Duodenal mucosa (tissue), 2 donors: ENCODE measurements at regions not wholly inside any gene's neighbourhood (a gene's known extent, or its start where the extent isn't known, plus 50 kb on each side); places are given as distances from the start of the nearest gene placed in this dataset.

Experiments
- H3K27ac ChIP-seq: one replicate; pipeline ENCODE4 v1.7.0; 2013; ENCODE audit warnings: low read depth, low read length
- H3K27me3 ChIP-seq, 2 donors: one replicate each; pipeline ENCODE4 v1.7.0; 2013; ENCODE audit warnings: low read length in 2 of 2, control low read depth in 1 of 2; ENCODE audit not compliant: insufficient read depth in 2 of 2, control insufficient read depth in 1 of 2
- H3K36me3 ChIP-seq, 2 donors: one replicate each; pipeline ENCODE4 v1.7.0; 2013; ENCODE audit warnings: low read length in 2 of 2, control low read depth in 1 of 2; ENCODE audit not compliant: insufficient read depth in 2 of 2, control insufficient read depth in 1 of 2
- H3K4me1 ChIP-seq, 2 donors: one replicate each; pipeline ENCODE4 v1.7.0; 2013; ENCODE audit warnings: low read length in 2 of 2, control low read depth in 1 of 2; ENCODE audit not compliant: insufficient read depth in 2 of 2, control insufficient read depth in 1 of 2
- H3K4me3 ChIP-seq, 2 donors: one replicate each; pipeline ENCODE4 v1.7.0; 2013; ENCODE audit warnings: low read length in 2 of 2, low read depth in 1 of 2
- H3K9ac ChIP-seq, 2 donors: one replicate each; pipeline ENCODE4 v1.7.0; 2013; ENCODE audit warnings: low read length in 2 of 2, low read depth in 1 of 2
- H3K9me3 ChIP-seq, 2 donors: one replicate each; pipeline ENCODE4 v1.7.0; 2013; ENCODE audit warnings: low read length in 2 of 2, control low read depth in 1 of 2; ENCODE audit not compliant: control insufficient read depth in 1 of 2

- Histone ChIP-seq H3K4me3 (no peak overlapping the region), H3K9me3 (peaks cover 32 to 33% of the 10 kb centered on the region in 2 donors), H3K4me1 (no peaks in the 10 kb centered on the region), H3K27me3 (no peaks in the 10 kb centered on the region), H3K9ac (no peak overlapping the region), H3K36me3 (no peaks in the 10 kb centered on the region), H3K27ac (no peak overlapping the region)
These were observed 976.4 kb upstream of the CDH9 start for GRCh38 chr5:28014779-28015178.

DNA sequence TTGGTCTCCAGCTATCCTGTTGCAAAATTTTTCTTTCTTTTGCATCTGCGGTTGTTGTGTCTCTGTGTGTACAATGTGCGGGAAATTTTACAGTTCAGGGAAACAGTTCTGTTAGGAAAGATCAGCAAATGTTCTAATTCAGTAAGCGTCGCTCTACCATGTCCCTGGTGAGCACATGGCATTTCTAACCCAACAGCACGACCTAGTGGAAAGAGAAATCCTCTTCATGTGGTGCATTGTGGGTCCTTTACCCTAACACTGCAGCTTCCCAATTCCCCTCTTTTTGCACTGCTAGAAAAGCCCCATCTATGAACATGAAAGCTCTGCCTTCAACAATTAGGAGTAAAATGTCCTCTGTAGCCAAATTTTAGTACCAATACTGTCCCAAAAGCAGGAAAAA is 974.2 kb upstream of the CDH9 start:
- H3K4me1 ChIP-seq = no peaks in the 10 kb centered on the region
- H3K36me3 ChIP-seq = no peaks in the 10 kb centered on the region
- H3K9ac ChIP-seq = no peak overlapping the region
- H3K9me3 ChIP-seq = peaks cover 33 to 50% of the 10 kb centered on the region in 2 donors
- H3K27me3 ChIP-seq = no peaks in the 10 kb centered on the region
- H3K4me3 ChIP-seq = no peak overlapping the region
- H3K27ac ChIP-seq = no peak overlapping the region

DNA sequence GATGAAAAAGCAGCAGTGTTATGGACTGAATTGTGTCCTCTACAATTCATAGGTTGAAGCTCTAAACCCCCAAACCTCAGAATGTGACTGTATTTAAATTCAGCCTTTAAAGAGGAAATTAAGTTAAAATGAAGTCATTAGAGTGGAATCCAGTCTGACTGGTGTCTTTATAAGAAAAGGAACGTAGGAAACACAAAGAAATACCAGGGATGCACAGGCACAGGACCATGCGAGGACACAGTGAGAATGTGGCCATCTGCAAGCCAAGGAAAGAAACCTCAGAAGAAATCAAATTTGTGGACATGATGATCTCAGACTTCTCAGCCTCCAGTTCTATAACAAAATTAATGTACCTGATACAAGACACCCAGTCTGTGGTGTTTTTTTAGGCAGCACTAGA is 971.2 kb upstream of the CDH9 start:
- Histone ChIP-seq H3K4me1 (no peaks in the 10 kb centered on the region), H3K4me3 (no peak overlapping the region), H3K9me3 (peaks cover 25 to 46% of the 10 kb centered on the region in 2 donors), H3K27ac (no peak overlapping the region), H3K9ac (no peak overlapping the region), H3K27me3 (no peaks in the 10 kb centered on the region), H3K36me3 (no peaks in the 10 kb centered on the region)

GRCh38 chr5:27996665-27997064 is 958.3 kb upstream of the CDH9 start:
- no peak overlapping the region for H3K9ac ChIP-seq
- no peaks in the 10 kb centered on the region for H3K36me3 ChIP-seq
- H3K27me3 ChIP-seq = no peaks in the 10 kb centered on the region
- peaks cover 10 to 22% of the 10 kb centered on the region in 2 donors for H3K9me3 ChIP-seq
- H3K27ac ChIP-seq = no peak overlapping the region
- H3K4me3 ChIP-seq = no peak overlapping the region
- no peaks in the 10 kb centered on the region for H3K4me1 ChIP-seq

GRCh38 chr5:27995867-27996266 is 957.5 kb upstream of the CDH9 start:
- Histone ChIP-seq H3K27me3 (no peaks in the 10 kb centered on the region), H3K9ac (no peak overlapping the region), H3K4me3 (no peak overlapping the region), H3K9me3 (peaks cover 6 to 22% of the 10 kb centered on the region in 2 donors), H3K27ac (no peak overlapping the region), H3K36me3 (no peaks in the 10 kb centered on the region), H3K4me1 (no peaks in the 10 kb centered on the region)

DNA sequence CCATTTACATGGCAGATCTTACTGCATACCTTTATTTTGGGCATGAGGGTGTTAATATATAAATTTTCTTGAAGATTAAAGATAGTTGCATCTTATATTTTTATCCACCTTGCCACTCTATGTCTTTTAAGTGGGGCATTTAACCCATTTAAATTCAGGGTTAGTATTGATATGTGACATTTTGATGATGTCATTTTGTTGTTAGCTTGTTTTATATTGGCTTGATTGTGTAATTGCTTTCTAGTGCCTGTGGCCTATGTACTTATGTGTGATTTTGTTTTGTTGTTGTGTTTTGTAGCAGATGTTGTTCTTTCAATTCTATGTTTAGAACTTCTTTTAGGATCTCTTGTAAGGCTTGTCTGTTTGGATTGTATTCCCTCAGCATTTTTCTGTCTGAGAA is 939.9 kb upstream of the CDH9 start:
- Histone ChIP-seq H3K27ac (no peak overlapping the region), H3K9ac (no peak overlapping the region), H3K4me3 (no peak overlapping the region), H3K27me3 (no peaks in the 10 kb centered on the region), H3K9me3 (peaks cover 3 to 17% of the 10 kb centered on the region in 2 donors), H3K4me1 (no peaks in the 10 kb centered on the region), H3K36me3 (no peaks in the 10 kb centered on the region)

DNA sequence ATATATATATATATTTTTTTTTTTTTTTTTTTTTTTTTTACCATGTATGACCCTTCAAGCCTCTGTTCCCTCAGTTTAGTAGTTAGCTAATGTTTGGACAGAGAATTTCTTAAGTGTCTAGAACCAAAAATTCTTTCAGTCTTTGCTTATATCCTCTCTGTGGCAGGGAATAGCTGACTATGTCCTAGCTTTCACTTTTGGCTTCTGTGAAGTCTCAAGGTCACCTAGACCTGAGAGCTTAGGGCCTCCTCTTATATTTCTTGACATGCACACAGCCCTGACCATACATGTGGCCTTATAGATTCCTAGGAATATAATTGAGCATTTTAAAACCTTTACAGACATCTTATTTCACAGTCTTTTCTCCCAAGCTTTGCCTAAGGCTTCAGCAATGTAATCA is 930.8 kb upstream of the CDH9 start:
- Histone ChIP-seq H3K4me1 (no peaks in the 10 kb centered on the region), H3K27ac (no peak overlapping the region), H3K9me3 (peaks cover 2 to 16% of the 10 kb centered on the region in 2 donors), H3K9ac (no peak overlapping the region), H3K4me3 (no peak overlapping the region), H3K27me3 (no peaks in the 10 kb centered on the region), H3K36me3 (no peaks in the 10 kb centered on the region)

GRCh38 chr5:27963050-27963783 is 924.8 kb upstream of the CDH9 start:
- no peak overlapping the region for H3K4me3 ChIP-seq

GRCh38 chr5:27962198-27962597 is 923.8 kb upstream of the CDH9 start:
- H3K36me3 ChIP-seq = no peaks in the 10 kb centered on the region
- no peak overlapping the region for H3K9ac ChIP-seq
- no peak overlapping the region for H3K27ac ChIP-seq
- no peak overlapping the region for H3K4me3 ChIP-seq
- H3K4me1 ChIP-seq = no peaks in the 10 kb centered on the region
- peaks cover 12 to 29% of the 10 kb centered on the region in 2 donors for H3K9me3 ChIP-seq
- no peaks in the 10 kb centered on the region for H3K27me3 ChIP-seq

More at GRCh38 chr5:27963050-27963783, 924.8 kb upstream of the CDH9 start:
- Histone ChIP-seq H3K27me3 (no peaks in the 10 kb centered on the region), H3K27ac (no peak overlapping the region), H3K9ac (no peak overlapping the region), H3K4me1 (no peaks in the 10 kb centered on the region), H3K36me3 (no peaks in the 10 kb centered on the region), H3K9me3 (peaks cover 10 to 29% of the 10 kb centered on the region in 2 donors)

- H3K27me3 ChIP-seq = no peaks in the 10 kb centered on the region
These were observed 908.7 kb upstream of the CDH9 start for GRCh38 chr5:27947088-27947487.

More at GRCh38 chr5:27947088-27947487, 908.7 kb upstream of the CDH9 start:
- Histone ChIP-seq H3K4me1 (no peaks in the 10 kb centered on the region), H3K4me3 (no peak overlapping the region), H3K9me3 (peaks cover 0 to 4% of the 10 kb centered on the region in 2 donors), H3K36me3 (no peaks in the 10 kb centered on the region), H3K9ac (no peak overlapping the region), H3K27ac (no peak overlapping the region)
